H9 (cell line): ENCODE measurements at regions not wholly inside any gene's neighbourhood (a gene's known extent, or its start where the extent isn't known, plus 50 kb on each side); places are given as distances from the start of the nearest gene placed in this dataset.

Experiments used
- DNase-seq: peaks from one replicate; pipeline ENCODE4 v3.0.0-alpha.2; 2017
- H2AFZ ChIP-seq: one replicate; pipeline ENCODE4 v1.6.1; 2013; ENCODE audit warnings: mild to moderate bottlenecking, low read length, control low read depth, moderate library complexity
- H2AK5ac ChIP-seq: 2 replicates; pipeline ENCODE4 v1.6.1; 2013; ENCODE audit warnings: low read length, control low read depth, mixed read lengths; ENCODE audit not compliant: insufficient read length
- H2BK120ac ChIP-seq: one replicate; pipeline ENCODE4 v1.6.1; 2013; ENCODE audit warnings: low read depth, mild to moderate bottlenecking, low read length, control low read depth, inconsistent platforms; ENCODE audit not compliant: poor library complexity, severe bottlenecking
- H2BK12ac ChIP-seq: 2 replicates; pipeline ENCODE4 v1.6.1; 2013; ENCODE audit warnings: low read length, control low read depth, mixed read lengths, low read depth; ENCODE audit not compliant: insufficient read length
- H2BK15ac ChIP-seq: 2 replicates; pipeline ENCODE4 v1.6.1; 2013; ENCODE audit warnings: low read depth, low read length, control low read depth
- H2BK20ac ChIP-seq: one replicate; pipeline ENCODE4 v1.6.1; 2013; ENCODE audit warnings: low read depth, mild to moderate bottlenecking, low read length, control low read depth, inconsistent platforms; ENCODE audit not compliant: poor library complexity, severe bottlenecking
- H2BK5ac ChIP-seq: 2 replicates; pipeline ENCODE4 v1.6.1; 2013; ENCODE audit warnings: low read length, control low read depth, mixed read lengths; ENCODE audit not compliant: insufficient read length
- H3K14ac ChIP-seq: 2 replicates; pipeline ENCODE4 v1.6.1; 2013; ENCODE audit warnings: low read length, control low read depth; ENCODE audit not compliant: insufficient read depth
- H3K18ac ChIP-seq: 2 replicates; pipeline ENCODE4 v1.6.1; 2013; ENCODE audit warnings: low read depth, mild to moderate bottlenecking, mixed read lengths, low read length, control low read depth; ENCODE audit not compliant: insufficient read length
- H3K23ac ChIP-seq: 2 replicates; pipeline ENCODE4 v1.6.1; 2013; ENCODE audit warnings: low read length, control low read depth, mixed read lengths, low read depth; ENCODE audit not compliant: insufficient read length
- H3K23me2 ChIP-seq: 2 replicates; pipeline ENCODE4 v1.6.1; 2013; ENCODE audit warnings: low read depth, mild to moderate bottlenecking, mixed read lengths, low read length, control low read depth; ENCODE audit not compliant: insufficient read length, poor library complexity, severe bottlenecking
- H3K27ac ChIP-seq: 2 replicates; pipeline ENCODE4 v1.5.1; 2013; ENCODE audit warnings: low read length, control low read depth, mixed read lengths, low read depth; ENCODE audit not compliant: insufficient read length
- H3K27me3 ChIP-seq: 2 replicates; pipeline ENCODE4 v1.6.1; 2013; ENCODE audit warnings: low read length, control low read depth, inconsistent platforms; ENCODE audit not compliant: insufficient read depth
- H3K4ac ChIP-seq: 2 replicates; pipeline ENCODE4 v1.6.1; 2013; ENCODE audit warnings: low read depth, mild to moderate bottlenecking, control low read depth, inconsistent platforms, low read length, moderate library complexity
- H3K4me1 ChIP-seq: 2 replicates; pipeline ENCODE4 v1.6.1; 2013; ENCODE audit warnings: low read length, control low read depth, inconsistent platforms; ENCODE audit not compliant: insufficient read depth
- H3K4me2 ChIP-seq: 2 replicates; pipeline ENCODE4 v1.6.1; 2013; ENCODE audit warnings: low read length, control low read depth, mixed read lengths; ENCODE audit not compliant: insufficient read length, insufficient read depth
- H3K56ac ChIP-seq: 2 replicates; pipeline ENCODE4 v1.6.1; 2013; ENCODE audit warnings: low read depth, mild to moderate bottlenecking, mixed read lengths, low read length, control low read depth; ENCODE audit not compliant: insufficient read length
- H3K79me1 ChIP-seq: 2 replicates; pipeline ENCODE4 v1.6.1; 2013; ENCODE audit warnings: low read depth, mild to moderate bottlenecking, moderate library complexity, low read length, control low read depth, inconsistent platforms; ENCODE audit not compliant: insufficient read depth, poor library complexity, severe bottlenecking
- H3K79me2 ChIP-seq: 2 replicates; pipeline ENCODE4 v1.6.1; 2013; ENCODE audit warnings: low read length, control low read depth, inconsistent platforms; ENCODE audit not compliant: insufficient read depth
- H3K9ac ChIP-seq: 2 replicates; pipeline ENCODE4 v1.6.1; 2013; ENCODE audit warnings: low read length, control low read depth, mixed read lengths; ENCODE audit not compliant: insufficient read length; ENCODE audit errors: extremely low read depth
- H3K9me3 ChIP-seq: one replicate; pipeline ENCODE4 v1.6.1; 2013; ENCODE audit warnings: low read depth, low read length, inconsistent platforms; ENCODE audit not compliant: control insufficient read depth
- H3T11ph ChIP-seq: one replicate; pipeline ENCODE4 v1.6.1; 2013; ENCODE audit warnings: mild to moderate bottlenecking, low read length, control low read depth, inconsistent platforms
- H4K20me1 ChIP-seq: one replicate; pipeline ENCODE4 v1.6.1; 2013; ENCODE audit not compliant: control insufficient read depth, insufficient read length, insufficient read depth
- H4K5ac ChIP-seq: 2 replicates; pipeline ENCODE4 v1.6.1; 2013; ENCODE audit warnings: low read depth, mild to moderate bottlenecking, mixed read lengths, low read length, control low read depth; ENCODE audit not compliant: insufficient read length
- H4K8ac ChIP-seq: replicated peaks from 2 replicates; pipeline ENCODE4 v1.6.1; 2013; ENCODE audit warnings: low read length, control low read depth, mixed read lengths, low read depth; ENCODE audit not compliant: insufficient read length
- H4K91ac ChIP-seq: 2 replicates; pipeline ENCODE4 v1.6.1; 2013; ENCODE audit warnings: low read depth, mild to moderate bottlenecking, moderate library complexity, mixed read lengths, low read length, control low read depth; ENCODE audit not compliant: insufficient read length
- H3K27ac Mint-ChIP-seq, 3 experiments: 2 replicates in 2 of 3; 3 replicates in 1 of 3; pipeline ENCODE4 v1.8.0; 2020 to 2021; ENCODE audit warnings: mixed read lengths in 3 of 3, mild to moderate bottlenecking in 1 of 3, moderate library complexity in 1 of 3
- H3K27me3 Mint-ChIP-seq: 2 replicates; pipeline ENCODE4 v1.8.0; 2021; ENCODE audit warnings: low read depth, mild to moderate bottlenecking, moderate library complexity, mixed read lengths
- H3K36me3 Mint-ChIP-seq, 3 experiments: 2 replicates in 2 of 3; 3 replicates in 1 of 3; pipeline ENCODE4 v1.8.0; 2020 to 2021; ENCODE audit warnings: low read depth in 3 of 3, mixed read lengths in 3 of 3; ENCODE audit not compliant: insufficient read depth in 1 of 3
- H3K4me1 Mint-ChIP-seq, 2 experiments: 2 replicates each; pipeline ENCODE4 v1.8.0; 2020; ENCODE audit warnings: mixed read lengths in 2 of 2
- H3K4me3 Mint-ChIP-seq, 2 experiments: 2 replicates in 1 of 2; 3 replicates in 1 of 2; pipeline ENCODE4 v1.8.0; 2020 to 2021; ENCODE audit warnings: mild to moderate bottlenecking in 2 of 2, mixed read lengths in 2 of 2, moderate library complexity in 1 of 2
- H3K9me3 Mint-ChIP-seq, 2 experiments: 2 replicates in 1 of 2; 3 replicates in 1 of 2; pipeline ENCODE4 v1.8.0; 2020; ENCODE audit warnings: mild to moderate bottlenecking in 2 of 2, mixed read lengths in 2 of 2, moderate library complexity in 1 of 2
- CTCF ChIP-seq: fragments of 200-600 bp; sonication (generic); conservative IDR thresholded peaks from 3 replicates; pipeline ENCODE4 v1.8.0; 2021; ENCODE audit warnings: antibody characterized with exemption, mild to moderate bottlenecking
- WGBS: extraction: QIAGEN DNeasy Blood & Tissue Kit; methylation state at CpG from one replicate; pipeline ENCODE4 v1.1.7; 2013; ENCODE audit warnings: missing lambda C conversion rate, low lambda C conversion rate, mixed read lengths; ENCODE audit not compliant: insufficient read length; ENCODE audit errors: extremely low coverage; 5-methylcytosine and 5-hydroxymethylcytosine counted together

- H2BK120ac ChIP-seq = no peak overlapping the region
- H3K14ac ChIP-seq = no peak overlapping the region
- H2BK5ac ChIP-seq = no peak overlapping the region
- no peak overlapping the region for H3K9ac ChIP-seq
- no peaks in the 10 kb centered on the region for H4K20me1 ChIP-seq
- H2BK15ac ChIP-seq = no peak overlapping the region
- Mint-ChIP-seq H3K4me3 (no peak overlapping the region), H3K27me3 (peaks cover 28% of the 10 kb centered on the region), H3K9me3 (no peaks in the 10 kb centered on the region), H3K36me3 (no peaks in the 10 kb centered on the region; a peak in 1 of 7 replicates), H3K4me1 (peaks cover 12 to 22% of the 10 kb centered on the region in 2 experiments), H3K27ac (no peak overlapping the region)
- no peak overlapping the region for H3K4me2 ChIP-seq
- H3K27me3 ChIP-seq = no peaks in the 10 kb centered on the region; the same call in 1 of the 2 replicates
- no peak overlapping the region for H3K4ac ChIP-seq
- no peak for DNase-seq
- H3K9me3 ChIP-seq = no peaks in the 10 kb centered on the region
- no peak overlapping the region for H3K27ac ChIP-seq
- H3K56ac ChIP-seq = no peak overlapping the region
- no peak overlapping the region for H3K18ac ChIP-seq
- no peak overlapping the region for H2BK20ac ChIP-seq
- H4K8ac ChIP-seq = no peak overlapping the region
- H3K79me1 ChIP-seq = no peaks in the 10 kb centered on the region
- no peak for TF ChIP-seq CTCF
- H2AFZ ChIP-seq = no peak overlapping the region
- H4K91ac ChIP-seq = no peak overlapping the region
- no peak overlapping the region for H3K23ac ChIP-seq
- no peaks in the 10 kb centered on the region for H3K79me2 ChIP-seq
- no peak overlapping the region for H4K5ac ChIP-seq
- H2AK5ac ChIP-seq = no peak overlapping the region
- no CpG with 5 or more reads among the region's 5 CpGs for WGBS
- H2BK12ac ChIP-seq = no peak overlapping the region
- H3K4me1 ChIP-seq = no peaks in the 10 kb centered on the region; the same call in 1 of the 2 replicates
- H3T11ph ChIP-seq = no peak overlapping the region
- H3K23me2 ChIP-seq = no peaks in the 10 kb centered on the region
Observed at GRCh38 chr10:47116445-47116844, 183.6 kb upstream of the GDF10 start.
